B cell (primary cell): ENCODE measurements at regions not wholly inside any gene's neighbourhood (a gene's known extent, or its start where the extent isn't known, plus 50 kb on each side); places are given as distances from the start of the nearest gene placed in this dataset.

Source experiments
- ATAC-seq: fragments of 200-7000 bp; cut with Tn5 transposase; one replicate; pipeline ENCODE4 v1.10.0; 2021; ENCODE audit warnings: low read depth, mild to moderate bottlenecking, moderate number of reproducible peaks, moderate library complexity
- CTCF ChIA-PET: fragments of 350-600 bp; sonication (Branson Sonifier 250); formaldehyde crosslinking; loops from one replicate; lab custom pipeline; 2021; ENCODE audit warnings: antibody characterized with exemption, inconsistent platforms; lab: Charles Lee
- POLR2A ChIA-PET: fragments of 350-600 bp; sonication (Branson Sonifier 250); formaldehyde crosslinking; loops from one replicate; lab custom pipeline; 2021; ENCODE audit warnings: antibody characterized with exemption; lab: Charles Lee
- DNase-seq: peaks from one replicate; pipeline ENCODE4 v3.0.0; 2013
- H2AFZ ChIP-seq: 2 replicates; pipeline ENCODE4 v1.6.1; 2012; ENCODE audit warnings: mild to moderate bottlenecking, low read depth, low read length; ENCODE audit not compliant: insufficient read depth, poor library complexity, severe bottlenecking
- H3K27ac ChIP-seq, 2 donors: 1 replicate in 1 of 2; 2 replicates in 1 of 2; pipeline ENCODE4 v1.5.1; 2012 to 2013; ENCODE audit warnings: low read length in 2 of 2, mild to moderate bottlenecking in 2 of 2, moderate library complexity in 1 of 2
- H3K27me3 ChIP-seq, 4 experiments: fragments of 200-600 bp in 1 of 4; sonication (generic) in 1 of 4; replicated peaks in 1 of 4; 1 replicate in 2 of 4; 2 replicates in 2 of 4; pipeline versions ENCODE4 v1.6.1 to v1.7.0; 2013 to 2016; ENCODE audit warnings: low read length in 3 of 4, mild to moderate bottlenecking in 2 of 4, mixed read lengths in 1 of 4, moderate library complexity in 1 of 4; ENCODE audit not compliant: insufficient read depth in 4 of 4, control insufficient read depth in 3 of 4; ENCODE audit errors: control extremely low read depth in 1 of 4
- H3K36me3 ChIP-seq, 2 experiments: replicated peaks in 1 of 2; 1 replicate in 1 of 2; 2 replicates in 1 of 2; pipeline versions ENCODE4 v1.6.1 to v1.7.1; 2013; ENCODE audit warnings: low read length in 1 of 2; ENCODE audit not compliant: insufficient read depth in 2 of 2, control insufficient read depth in 1 of 2; ENCODE audit errors: control extremely low read depth in 1 of 2, extremely low read depth in 1 of 2
- H3K4me1 ChIP-seq, 2 donors: fragments of 200-600 bp in 1 of 2; sonication (generic) in 1 of 2; 1 replicate in 1 of 2; 2 replicates in 1 of 2; pipeline versions ENCODE4 v1.5.1 to v1.6.1; 2013 to 2017; ENCODE audit warnings: low read length in 2 of 2; ENCODE audit not compliant: control insufficient read depth in 2 of 2, insufficient read depth in 2 of 2
- H3K4me2 ChIP-seq: replicated peaks from 2 replicates; pipeline ENCODE3; 2012; ENCODE audit warnings: mild to moderate bottlenecking, low read depth, low read length; ENCODE audit not compliant: poor library complexity, severe bottlenecking
- H3K4me3 ChIP-seq, 5 experiments: fragments of 200-600 bp in 1 of 5; sonication (generic) in 1 of 5; 1 replicate in 3 of 5; 2 replicates in 2 of 5; pipeline versions ENCODE4 v1.5.1 to v1.7.0; 2011 to 2016; ENCODE audit warnings: low read length in 4 of 5, mild to moderate bottlenecking in 4 of 5, low read depth in 2 of 5, control low read depth in 1 of 5, moderate library complexity in 1 of 5; ENCODE audit not compliant: insufficient read depth in 1 of 5; ENCODE audit errors: control extremely low read depth in 1 of 5, extremely low read depth in 1 of 5
- H3K79me2 ChIP-seq: fragments of 200-600 bp; sonication (generic); one replicate; pipeline ENCODE4 v1.6.0; 2016; ENCODE audit warnings: low read length; ENCODE audit not compliant: control insufficient read depth, insufficient read depth
- H3K9ac ChIP-seq: fragments of 200-600 bp; sonication (generic); 2 replicates; pipeline ENCODE4 v1.6.1; 2017; ENCODE audit warnings: mild to moderate bottlenecking, low read length, moderate library complexity
- H3K9me3 ChIP-seq, 3 donors: one replicate each; pipeline versions ENCODE4 v1.6.1 to v1.7.1; 2013; ENCODE audit warnings: low read length in 2 of 3; ENCODE audit not compliant: control insufficient read depth in 2 of 3, insufficient read depth in 1 of 3; ENCODE audit errors: control extremely low read depth in 1 of 3
- H4K20me1 ChIP-seq: 2 replicates; pipeline ENCODE4 v1.6.0; 2012; ENCODE audit warnings: mild to moderate bottlenecking, low read length; ENCODE audit not compliant: insufficient read depth, control insufficient read depth, poor library complexity, severe bottlenecking
- H3K27ac Mint-ChIP-seq: one replicate; pipeline ENCODE4 v1.8.0; 2021; ENCODE audit warnings: mixed read lengths
- H3K27me3 Mint-ChIP-seq: one replicate; pipeline ENCODE4 v1.8.0; 2021; ENCODE audit warnings: mixed read lengths
- H3K4me1 Mint-ChIP-seq: one replicate; pipeline ENCODE4 v1.8.0; 2021; ENCODE audit warnings: mixed read lengths
- H3K4me3 Mint-ChIP-seq: one replicate; pipeline ENCODE4 v1.8.0; 2021; ENCODE audit warnings: mixed read lengths
- H3K9me3 Mint-ChIP-seq: one replicate; pipeline ENCODE4 v1.8.0; 2022; ENCODE audit warnings: mixed read lengths; ENCODE audit not compliant: insufficient read depth
- EZH2 ChIP-seq: IDR thresholded peaks from 2 replicates; pipeline ENCODE4 v1.6.1; 2012; ENCODE audit warnings: borderline replicate concordance, low read depth, mild to moderate bottlenecking, moderate library complexity, low read length; ENCODE audit not compliant: insufficient read depth, poor library complexity, severe bottlenecking
- WGBS: methylation state at CpG from one replicate; pipeline ENCODE4 v1.1.5; 2013; ENCODE audit warnings: missing lambda C conversion rate; ENCODE audit not compliant: insufficient coverage; 5-methylcytosine and 5-hydroxymethylcytosine counted together
- intact Hi-C: fragments of 100-400 bp; cut with micrococcal nuclease; formaldehyde crosslinking; loops from one replicate; pipeline ENCODE4 v1.10.0; 2022
- TF ChIP-seq, protein P1 (sequence below): fragments of 200-600 bp; IDR thresholded peaks from one replicate; pipeline ENCODE4 v1.8.0; 2022; ENCODE audit warnings: antibody characterized with exemption, mild to moderate bottlenecking

DNA sequence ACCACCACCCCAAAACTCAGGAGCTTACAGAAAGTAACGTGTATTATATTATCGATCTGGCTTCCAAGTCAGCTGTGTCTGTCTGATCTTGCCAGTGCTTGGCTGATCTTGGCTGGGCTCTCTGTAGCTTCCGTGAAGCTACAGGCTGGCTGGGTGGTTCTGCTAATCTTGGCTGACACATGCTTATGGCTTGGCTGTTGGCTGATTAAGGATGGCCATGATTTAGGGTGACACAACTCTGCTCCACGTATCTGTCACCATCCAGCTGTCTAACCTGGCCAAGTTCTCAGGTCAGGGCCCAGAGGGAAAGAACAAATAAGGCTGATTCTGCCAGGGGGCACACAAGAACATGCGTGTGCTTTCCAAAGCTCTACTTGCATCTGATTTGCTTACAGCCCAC, 64.7 kb upstream of the PRL start:
- H3K27ac ChIP-seq, result no peak overlapping the region
- intact Hi-C loops, result no loop called here
- Mint-ChIP-seq H3K4me3 (no peak overlapping the region), H3K27me3 (no peaks in the 10 kb centered on the region), H3K27ac (no peak overlapping the region), H3K4me1 (no peaks in the 10 kb centered on the region), H3K9me3 (no peaks in the 10 kb centered on the region)
- H3K36me3 ChIP-seq, result no peaks in the 10 kb centered on the region
- no peak for TF ChIP-seq EZH2
- TF ChIP-seq, protein P1, sequence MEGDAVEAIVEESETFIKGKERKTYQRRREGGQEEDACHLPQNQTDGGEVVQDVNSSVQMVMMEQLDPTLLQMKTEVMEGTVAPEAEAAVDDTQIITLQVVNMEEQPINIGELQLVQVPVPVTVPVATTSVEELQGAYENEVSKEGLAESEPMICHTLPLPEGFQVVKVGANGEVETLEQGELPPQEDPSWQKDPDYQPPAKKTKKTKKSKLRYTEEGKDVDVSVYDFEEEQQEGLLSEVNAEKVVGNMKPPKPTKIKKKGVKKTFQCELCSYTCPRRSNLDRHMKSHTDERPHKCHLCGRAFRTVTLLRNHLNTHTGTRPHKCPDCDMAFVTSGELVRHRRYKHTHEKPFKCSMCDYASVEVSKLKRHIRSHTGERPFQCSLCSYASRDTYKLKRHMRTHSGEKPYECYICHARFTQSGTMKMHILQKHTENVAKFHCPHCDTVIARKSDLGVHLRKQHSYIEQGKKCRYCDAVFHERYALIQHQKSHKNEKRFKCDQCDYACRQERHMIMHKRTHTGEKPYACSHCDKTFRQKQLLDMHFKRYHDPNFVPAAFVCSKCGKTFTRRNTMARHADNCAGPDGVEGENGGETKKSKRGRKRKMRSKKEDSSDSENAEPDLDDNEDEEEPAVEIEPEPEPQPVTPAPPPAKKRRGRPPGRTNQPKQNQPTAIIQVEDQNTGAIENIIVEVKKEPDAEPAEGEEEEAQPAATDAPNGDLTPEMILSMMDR, result no peak
- no peaks in the 10 kb centered on the region for H3K4me1 ChIP-seq
- H3K4me3 ChIP-seq, result no peak overlapping the region
- POLR2A ChIA-PET, result no interaction called here
- no peaks in the 10 kb centered on the region for H3K79me2 ChIP-seq
- no peak for ATAC-seq
- no peak overlapping the region for H3K9ac ChIP-seq
- no peak overlapping the region for H3K4me2 ChIP-seq
- peaks cover 0 to 5% (median 0%) of the 10 kb centered on the region in 3 donors for H3K9me3 ChIP-seq
- CTCF ChIA-PET, result no interaction called here
- no peaks in the 10 kb centered on the region for H3K27me3 ChIP-seq
- DNase-seq, result no peak
- WGBS, result 96% methylated on average over 5 of the region's 5 CpGs
- no peaks in the 10 kb centered on the region for H4K20me1 ChIP-seq
- no peak overlapping the region for H2AFZ ChIP-seq

DNA sequence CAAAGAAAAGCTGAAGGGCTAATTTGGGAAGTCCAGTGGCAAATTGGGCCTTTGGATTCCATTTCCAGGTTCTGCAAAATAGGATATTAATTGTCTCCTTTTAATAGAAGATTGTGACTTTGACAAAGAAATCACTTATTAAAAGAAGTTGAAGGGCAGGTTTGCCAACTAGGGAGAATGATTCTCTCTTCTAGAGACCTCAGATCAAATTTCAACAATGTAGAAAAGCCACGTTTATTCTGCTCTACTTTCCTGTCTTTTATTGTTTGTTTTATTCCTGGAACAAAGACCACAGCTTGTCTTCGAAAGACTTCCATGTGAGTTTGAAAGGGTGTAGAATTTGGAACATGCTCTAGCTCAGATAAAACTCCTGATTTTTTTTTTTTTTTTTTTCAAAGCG, 65.5 kb upstream of the PRL start:
- WGBS, result 100% methylated on average over 1 of the region's 3 CpGs
- no peaks in the 10 kb centered on the region for H3K27me3 ChIP-seq
- no peak overlapping the region for H2AFZ ChIP-seq
- H3K9me3 ChIP-seq, result peaks cover 0 to 2% (median 0%) of the 10 kb centered on the region in 3 donors
- Mint-ChIP-seq H3K27ac (no peak overlapping the region), H3K9me3 (no peaks in the 10 kb centered on the region), H3K27me3 (no peaks in the 10 kb centered on the region), H3K4me3 (no peak overlapping the region), H3K4me1 (no peaks in the 10 kb centered on the region)
- no peaks in the 10 kb centered on the region for H3K36me3 ChIP-seq
- intact Hi-C loops, result no loop called here
- H3K79me2 ChIP-seq, result no peaks in the 10 kb centered on the region
- no peak overlapping the region for H3K4me2 ChIP-seq
- POLR2A ChIA-PET, result no interaction called here
- no peaks in the 10 kb centered on the region for H3K4me1 ChIP-seq
- CTCF ChIA-PET, result no interaction called here
- no peak overlapping the region for H3K27ac ChIP-seq
- H3K9ac ChIP-seq, result no peak overlapping the region
- H3K4me3 ChIP-seq, result no peak overlapping the region
- no peaks in the 10 kb centered on the region for H4K20me1 ChIP-seq
- no peak for ATAC-seq
- no peak for DNase-seq
- no peak for TF ChIP-seq EZH2
- TF ChIP-seq, protein P1, result no peak
